ENCODE measurements at regions not wholly inside any gene's neighbourhood (a gene's known extent, or its start where the extent isn't known, plus 50 kb on each side); places are given as distances from the start of the nearest gene placed in this dataset.

- Histone ChIP-seq H3K9me3 (ENCODE audit: control insufficient read depth, insufficient read depth, low read depth, low read length) (no peaks in the 10 kb centered on the region), H3K36me3 (ENCODE audit: control insufficient read depth, insufficient read depth, low read length) (no peaks in the 10 kb centered on the region), H2AFZ (ENCODE audit: low read length) (no peak overlapping the region), H3K9ac (ENCODE audit: insufficient read depth, low read length) (no peak overlapping the region), H3K79me2 (ENCODE audit: control insufficient read depth, insufficient read depth, low read length) (no peaks in the 10 kb centered on the region), H3K4me2 (ENCODE audit: extremely low read depth, insufficient read depth, low read length) (no peak overlapping the region), H3K4me1 (ENCODE audit: control insufficient read depth, extremely low read depth, insufficient read depth, low read length) (no peaks in the 10 kb centered on the region), H3K27me3 (ENCODE audit: control insufficient read depth, insufficient read depth, low read length) (no peaks in the 10 kb centered on the region), H3K4me3 (replicated peaks in 1 of 4; ENCODE audit: control extremely low read depth in 1 of 4, insufficient read depth in 1 of 4, low read depth in 3 of 4, low read length in 4 of 4) (no peak overlapping the region), H3K27ac (ENCODE audit: insufficient read depth, low read length) (no peak overlapping the region), H4K20me1 (ENCODE audit: control insufficient read depth, extremely low read depth, insufficient read depth, low read length) (no peaks in the 10 kb centered on the region)
- no peak for DNase-seq (ENCODE audit: low read depth in 2 of 2)
- TF ChIP-seq, protein P1, sequence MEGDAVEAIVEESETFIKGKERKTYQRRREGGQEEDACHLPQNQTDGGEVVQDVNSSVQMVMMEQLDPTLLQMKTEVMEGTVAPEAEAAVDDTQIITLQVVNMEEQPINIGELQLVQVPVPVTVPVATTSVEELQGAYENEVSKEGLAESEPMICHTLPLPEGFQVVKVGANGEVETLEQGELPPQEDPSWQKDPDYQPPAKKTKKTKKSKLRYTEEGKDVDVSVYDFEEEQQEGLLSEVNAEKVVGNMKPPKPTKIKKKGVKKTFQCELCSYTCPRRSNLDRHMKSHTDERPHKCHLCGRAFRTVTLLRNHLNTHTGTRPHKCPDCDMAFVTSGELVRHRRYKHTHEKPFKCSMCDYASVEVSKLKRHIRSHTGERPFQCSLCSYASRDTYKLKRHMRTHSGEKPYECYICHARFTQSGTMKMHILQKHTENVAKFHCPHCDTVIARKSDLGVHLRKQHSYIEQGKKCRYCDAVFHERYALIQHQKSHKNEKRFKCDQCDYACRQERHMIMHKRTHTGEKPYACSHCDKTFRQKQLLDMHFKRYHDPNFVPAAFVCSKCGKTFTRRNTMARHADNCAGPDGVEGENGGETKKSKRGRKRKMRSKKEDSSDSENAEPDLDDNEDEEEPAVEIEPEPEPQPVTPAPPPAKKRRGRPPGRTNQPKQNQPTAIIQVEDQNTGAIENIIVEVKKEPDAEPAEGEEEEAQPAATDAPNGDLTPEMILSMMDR (conservative IDR thresholded peaks at IDR 0.05 in 1 of 2, IDR thresholded peaks at IDR 0.05 in 1 of 2; ENCODE audit: low read depth in 1 of 2, low read length in 2 of 2): no peak
- no peak for TF ChIP-seq EZH2 (IDR thresholded peaks at IDR 0.05; ENCODE audit: low read length, missing control alignments)
These were observed 412.5 kb upstream of the PCDH9 start for GRCh38 chr13:67642657-67643056.

DNA sequence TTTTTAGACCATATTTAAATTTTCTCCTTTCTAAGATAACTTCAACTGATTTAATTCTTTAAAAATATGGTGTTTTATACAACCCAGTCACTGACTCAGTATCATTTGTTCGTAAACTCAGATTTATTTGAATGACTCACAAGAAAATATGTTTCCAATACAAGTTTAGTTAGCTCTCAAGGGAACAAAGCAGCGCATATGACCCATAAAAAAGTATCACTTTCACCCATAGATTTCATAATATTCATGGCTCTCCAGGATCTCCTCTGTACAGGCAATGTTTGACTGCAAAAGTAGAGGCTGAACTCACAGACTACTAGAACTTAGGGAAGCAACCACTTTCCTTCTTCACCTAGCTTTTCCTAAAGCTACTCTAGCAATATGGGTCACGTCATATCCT, 405.6 kb upstream of the PCDH9 start:
- H3K27me3 ChIP-seq (ENCODE audit: control insufficient read depth, insufficient read depth, low read length): no peaks in the 10 kb centered on the region
- no peaks in the 10 kb centered on the region for H3K36me3 ChIP-seq (ENCODE audit: control insufficient read depth, insufficient read depth, low read length)
- H3K27ac ChIP-seq (ENCODE audit: insufficient read depth, low read length): no peak overlapping the region
- no peaks in the 10 kb centered on the region for H3K4me1 ChIP-seq (ENCODE audit: control insufficient read depth, extremely low read depth, insufficient read depth, low read length)
- no peak overlapping the region for H2AFZ ChIP-seq (ENCODE audit: low read length)
- no peak overlapping the region for H3K4me2 ChIP-seq (ENCODE audit: extremely low read depth, insufficient read depth, low read length)
- H3K4me3 ChIP-seq (replicated peaks in 1 of 4; ENCODE audit: control extremely low read depth in 1 of 4, insufficient read depth in 1 of 4, low read depth in 3 of 4, low read length in 4 of 4): no peak overlapping the region
- H3K9me3 ChIP-seq (ENCODE audit: control insufficient read depth, insufficient read depth, low read depth, low read length): no peaks in the 10 kb centered on the region
- TF ChIP-seq, protein P1 (conservative IDR thresholded peaks at IDR 0.05 in 1 of 2, IDR thresholded peaks at IDR 0.05 in 1 of 2; ENCODE audit: low read depth in 1 of 2, low read length in 2 of 2): no peak
- TF ChIP-seq EZH2 (IDR thresholded peaks at IDR 0.05; ENCODE audit: low read length, missing control alignments): no peak
- peak in 1 of 2 donors; percentile 48 for DNase-seq (ENCODE audit: low read depth in 2 of 2)
- H4K20me1 ChIP-seq (ENCODE audit: control insufficient read depth, extremely low read depth, insufficient read depth, low read length): no peaks in the 10 kb centered on the region
- H3K79me2 ChIP-seq (ENCODE audit: control insufficient read depth, insufficient read depth, low read length): no peaks in the 10 kb centered on the region
- no peak overlapping the region for H3K9ac ChIP-seq (ENCODE audit: insufficient read depth, low read length)

- Histone ChIP-seq H3K4me3 (replicated peaks in 1 of 4; ENCODE audit: control extremely low read depth in 1 of 4, insufficient read depth in 1 of 4, low read depth in 3 of 4, low read length in 4 of 4) (no peak overlapping the region), H3K27me3 (ENCODE audit: control insufficient read depth, insufficient read depth, low read length) (no peaks in the 10 kb centered on the region), H3K9me3 (ENCODE audit: control insufficient read depth, insufficient read depth, low read depth, low read length) (no peaks in the 10 kb centered on the region), H3K79me2 (ENCODE audit: control insufficient read depth, insufficient read depth, low read length) (no peaks in the 10 kb centered on the region), H3K27ac (ENCODE audit: insufficient read depth, low read length) (no peak overlapping the region), H4K20me1 (ENCODE audit: control insufficient read depth, extremely low read depth, insufficient read depth, low read length) (no peaks in the 10 kb centered on the region), H3K9ac (ENCODE audit: insufficient read depth, low read length) (no peak overlapping the region), H3K4me1 (ENCODE audit: control insufficient read depth, extremely low read depth, insufficient read depth, low read length) (no peaks in the 10 kb centered on the region), H3K4me2 (ENCODE audit: extremely low read depth, insufficient read depth, low read length) (no peak overlapping the region), H2AFZ (ENCODE audit: low read length) (no peak overlapping the region), H3K36me3 (ENCODE audit: control insufficient read depth, insufficient read depth, low read length) (no peaks in the 10 kb centered on the region)
- peak; percentile 20 to 49 for DNase-seq (ENCODE audit: low read depth in 2 of 2)
- TF ChIP-seq EZH2 (IDR thresholded peaks at IDR 0.05; ENCODE audit: low read length, missing control alignments): no peak
- TF ChIP-seq, protein P1 (conservative IDR thresholded peaks at IDR 0.05 in 1 of 2, IDR thresholded peaks at IDR 0.05 in 1 of 2; ENCODE audit: low read depth in 1 of 2, low read length in 2 of 2): no peak
These were observed 402.5 kb upstream of the PCDH9 start for GRCh38 chr13:67632590-67632989.

Data from fibroblast of lung (primary cell).